Neural cell (in vitro differentiated cells): ENCODE measurements at regions not wholly inside any gene's neighbourhood (a gene's known extent, or its start where the extent isn't known, plus 50 kb on each side); places are given as distances from the start of the nearest gene placed in this dataset.

Experiments
- H2AFZ ChIP-seq: fragments of 200-600, 300-800 bp; sonication (generic), shearing (Covaris generic); 2 replicates; pipeline ENCODE4 v1.6.0; 2014; ENCODE audit warnings: low read depth, mild to moderate bottlenecking, antibody characterized with exemption, low read length, moderate library complexity
- H3F3A ChIP-seq: fragments of 200-600 bp; shearing (Covaris generic); 2 replicates; pipeline ENCODE4 v1.6.1; 2016; ENCODE audit warnings: mild to moderate bottlenecking, moderate library complexity, mixed read lengths, antibody characterized with exemption, low read length; ENCODE audit not compliant: insufficient read depth, poor library complexity, severe bottlenecking
- H3K27ac ChIP-seq: fragments of 200-600, 300-800 bp; sonication (generic), shearing (Covaris generic); 2 replicates; pipeline ENCODE4 v1.5.1; 2014; ENCODE audit warnings: mild to moderate bottlenecking, low read length, moderate library complexity
- H3K27me3 ChIP-seq: fragments of 300-800, 200-600 bp; sonication (generic), shearing (Covaris generic); 2 replicates; pipeline ENCODE4 v1.6.0; 2014; ENCODE audit warnings: mild to moderate bottlenecking, low read depth, low read length, moderate library complexity; ENCODE audit not compliant: insufficient read depth
- H3K36me3 ChIP-seq: fragments of 300-800, 200-600 bp; sonication (generic), shearing (Covaris generic); 2 replicates; pipeline ENCODE4 v1.5.1; 2014; ENCODE audit warnings: mild to moderate bottlenecking, antibody characterized with exemption, low read length, moderate library complexity; ENCODE audit not compliant: insufficient read depth
- H3K4me2 ChIP-seq: fragments of 300-800, 200-600 bp; sonication (generic), shearing (Covaris generic); 2 replicates; pipeline ENCODE4 v1.6.0; 2014; ENCODE audit warnings: mild to moderate bottlenecking, low read length
- H3K4me3 ChIP-seq: fragments of 300-800, 200-600 bp; sonication (generic), shearing (Covaris generic); 2 replicates; pipeline ENCODE4 v1.5.1; 2014; ENCODE audit warnings: mild to moderate bottlenecking, low read length, moderate library complexity
- H3K79me2 ChIP-seq: fragments of 200-600 bp; shearing (Covaris generic); replicated peaks from 2 replicates; pipeline ENCODE4 v1.6.0; 2014; ENCODE audit warnings: mild to moderate bottlenecking, low read length, moderate library complexity; ENCODE audit not compliant: insufficient read depth
- H3K9ac ChIP-seq: fragments of 300-800, 200-600 bp; sonication (generic), shearing (Covaris generic); 2 replicates; pipeline ENCODE4 v1.6.1; 2016; ENCODE audit warnings: mild to moderate bottlenecking, low read length, mixed read lengths
- H3K9me2 ChIP-seq: fragments of 200-600 bp; shearing (Covaris generic); 2 replicates; pipeline ENCODE4 v1.6.1; 2016; ENCODE audit warnings: mild to moderate bottlenecking, low read length, mixed read lengths; ENCODE audit not compliant: insufficient read depth
- H3K9me3 ChIP-seq: fragments of 200-600, 300-800 bp; sonication (generic), shearing (Covaris generic); 2 replicates; pipeline ENCODE4 v1.6.1; 2016; ENCODE audit warnings: mild to moderate bottlenecking, mixed run types, low read length, moderate library complexity, mixed read lengths
- H4K20me1 ChIP-seq: fragments of 200-600 bp; shearing (Covaris generic); 2 replicates; pipeline ENCODE4 v1.6.1; 2016; ENCODE audit warnings: mild to moderate bottlenecking, mixed run types; ENCODE audit not compliant: insufficient read depth
- CTCF ChIP-seq: fragments of 450-650 bp; IDR thresholded peaks from 2 replicates; pipeline ENCODE4 v1.5.1; 2014; ENCODE audit warnings: antibody characterized with exemption, mild to moderate bottlenecking, moderate library complexity; ENCODE audit not compliant: poor library complexity, severe bottlenecking
- EP300 ChIP-seq: fragments of 450-650 bp; conservative IDR thresholded peaks from 2 replicates; pipeline ENCODE4 v1.6.1; 2014; ENCODE audit warnings: antibody characterized with exemption, mild to moderate bottlenecking, moderate library complexity; ENCODE audit not compliant: poor library complexity, severe bottlenecking
- EZH2 ChIP-seq: fragments of 200-600, 300-800 bp; shearing (Covaris generic), sonication (generic); IDR thresholded peaks from 2 replicates; pipeline ENCODE4 v1.6.1; 2014; ENCODE audit warnings: antibody characterized with exemption, low read length, borderline replicate concordance, mild to moderate bottlenecking; ENCODE audit not compliant: insufficient read depth, poor library complexity, severe bottlenecking
- MXI1 ChIP-seq: fragments of 450-650 bp; conservative IDR thresholded peaks from 2 replicates; pipeline ENCODE4 v1.6.1; 2014; ENCODE audit warnings: antibody characterized with exemption, mild to moderate bottlenecking; ENCODE audit not compliant: poor library complexity, severe bottlenecking
- POLR2AphosphoS5 ChIP-seq: IDR thresholded peaks from 2 replicates; pipeline ENCODE4 v1.6.1; 2012
- RAD21 ChIP-seq: fragments of 450-650 bp; conservative IDR thresholded peaks from 2 replicates; pipeline ENCODE4 v1.6.1; 2014; ENCODE audit warnings: antibody characterized with exemption, mild to moderate bottlenecking, moderate library complexity
- REST ChIP-seq: IDR thresholded peaks from 2 replicates; pipeline ENCODE4 v1.6.1; 2012; ENCODE audit warnings: borderline replicate concordance
- SMC3 ChIP-seq: fragments of 450-650 bp; conservative IDR thresholded peaks from 2 replicates; pipeline ENCODE4 v1.6.1; 2014; ENCODE audit warnings: antibody characterized with exemption, mild to moderate bottlenecking, moderate library complexity; ENCODE audit not compliant: poor library complexity
- TAF1 ChIP-seq: IDR thresholded peaks from 2 replicates; pipeline ENCODE4 v1.6.1; 2012; ENCODE audit warnings: low read depth

GRCh38 chr1:18572022-18572880 is 58.4 kb upstream of the PAX7 start (continued):
- TF ChIP-seq MXI1 = no peak

GRCh38 chr1:18573170-18573569 is 57.5 kb upstream of the PAX7 start:
- Histone ChIP-seq H3K4me2 (no peak overlapping the region), H3F3A (no peaks in the 10 kb centered on the region), H3K27ac (no peak overlapping the region), H3K9ac (no peak overlapping the region), H3K9me3 (no peaks in the 10 kb centered on the region), H3K9me2 (no peaks in the 10 kb centered on the region), H3K36me3 (no peaks in the 10 kb centered on the region), H4K20me1 (no peaks in the 10 kb centered on the region), H3K79me2 (no peaks in the 10 kb centered on the region), H3K4me3 (no peak overlapping the region), H2AFZ (no peak overlapping the region), H3K27me3 (no peaks in the 10 kb centered on the region)
- TF ChIP-seq TAF1 (no peak), POLR2AphosphoS5 (no peak), SMC3 (no peak), EP300 (no peak), REST (no peak), RAD21 (no peak), CTCF (no peak)

- H3K27ac ChIP-seq = no peak overlapping the region
- H4K20me1 ChIP-seq = no peaks in the 10 kb centered on the region
- H3K9me3 ChIP-seq = no peaks in the 10 kb centered on the region
- H3K27me3 ChIP-seq = no peaks in the 10 kb centered on the region
- no peak overlapping the region for H3K9ac ChIP-seq
- no peak overlapping the region for H3K4me3 ChIP-seq
- no peak overlapping the region for H3K4me2 ChIP-seq
- H3F3A ChIP-seq = no peaks in the 10 kb centered on the region
- H3K79me2 ChIP-seq = no peaks in the 10 kb centered on the region
- TF ChIP-seq SMC3 = no peak
- no peak for TF ChIP-seq CTCF
- TF ChIP-seq EP300 = no peak
- no peak for TF ChIP-seq POLR2AphosphoS5
- no peak for TF ChIP-seq RAD21
- no peak for TF ChIP-seq MXI1
- TF ChIP-seq EZH2 = no peak
- TF ChIP-seq TAF1 = no peak
- no peak for TF ChIP-seq REST
- H2AFZ ChIP-seq = no peak overlapping the region
- no peaks in the 10 kb centered on the region for H3K9me2 ChIP-seq
- H3K36me3 ChIP-seq = no peaks in the 10 kb centered on the region
These were observed 55.9 kb upstream of the PAX7 start for GRCh38 chr1:18574754-18575153.
